ENCODE measurements at regions not wholly inside any gene's neighbourhood (a gene's known extent, or its start where the extent isn't known, plus 50 kb on each side); places are given as distances from the start of the nearest gene placed in this dataset.

GRCh38 chr22:48376428-48376827 lies 1451.2 kb downstream of the BRD1 start:
- no peak for DNase-seq

DNA sequence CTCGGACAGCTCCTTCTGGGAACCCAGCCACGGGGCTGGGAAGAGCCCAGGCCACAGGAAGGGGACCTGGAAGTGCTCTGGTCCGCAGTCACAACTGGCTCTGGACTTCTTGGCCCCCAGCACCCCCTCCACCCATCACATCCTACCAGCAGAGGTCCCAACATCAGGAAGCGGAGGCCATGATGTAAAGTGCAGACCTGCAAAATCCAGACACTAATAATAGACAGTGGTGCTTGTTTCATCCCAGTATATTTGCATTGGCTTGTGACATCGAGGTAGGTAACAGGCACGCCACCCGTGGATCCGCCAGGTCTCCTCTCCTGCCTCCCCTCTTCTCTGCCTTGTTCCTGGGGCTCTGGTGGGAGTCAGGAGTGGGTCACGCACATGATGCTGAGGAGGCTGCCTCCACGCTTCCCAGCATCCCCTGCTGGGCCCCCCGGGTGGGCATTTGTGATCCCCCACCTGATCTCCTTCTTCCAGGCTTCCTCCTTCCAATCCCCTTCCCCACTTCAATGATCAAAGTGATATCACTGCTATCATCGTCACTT lies 1454.0 kb downstream of the BRD1 start:
- no peak for DNase-seq

- no peak for DNase-seq
Observed at GRCh38 chr22:48372390-48372789, 1455.3 kb downstream of the BRD1 start.

GRCh38 chr22:48371391-48371790 lies 1456.3 kb downstream of the BRD1 start:
- DNase-seq = no peak

- no peak for DNase-seq
Observed at GRCh38 chr22:48370508-48371325, 1457.0 kb downstream of the BRD1 start.

- no peak for DNase-seq
Observed at GRCh38 chr22:48369789-48370507, 1457.7 kb downstream of the BRD1 start.

DNA sequence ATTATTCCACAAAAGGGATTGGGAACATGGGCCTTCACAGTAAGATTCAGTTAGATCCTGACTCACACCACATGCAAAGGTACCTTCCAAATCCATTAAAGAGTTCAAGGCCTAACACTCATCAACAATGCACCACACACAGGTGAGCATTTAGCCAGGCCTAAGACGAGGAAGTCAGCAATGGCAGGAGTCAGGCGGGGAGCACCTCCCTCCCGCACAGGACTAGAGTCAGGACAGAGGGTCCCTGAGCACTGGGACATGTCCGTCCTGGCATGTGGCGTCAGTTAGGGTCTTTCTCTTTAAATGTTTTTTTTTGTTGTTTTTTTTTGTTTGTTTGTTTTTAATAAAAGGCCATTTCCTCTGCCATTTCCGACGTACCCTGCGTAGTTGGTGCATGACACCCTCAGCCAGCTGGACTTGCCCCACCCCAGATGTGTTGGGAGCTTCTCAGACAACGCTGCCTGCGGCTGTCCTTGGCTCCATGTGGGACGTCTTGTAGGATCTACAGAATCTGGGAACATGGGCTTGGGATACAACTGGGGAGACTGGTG lies 1458.6 kb downstream of the BRD1 start:
- DNase-seq = no peak

DNA sequence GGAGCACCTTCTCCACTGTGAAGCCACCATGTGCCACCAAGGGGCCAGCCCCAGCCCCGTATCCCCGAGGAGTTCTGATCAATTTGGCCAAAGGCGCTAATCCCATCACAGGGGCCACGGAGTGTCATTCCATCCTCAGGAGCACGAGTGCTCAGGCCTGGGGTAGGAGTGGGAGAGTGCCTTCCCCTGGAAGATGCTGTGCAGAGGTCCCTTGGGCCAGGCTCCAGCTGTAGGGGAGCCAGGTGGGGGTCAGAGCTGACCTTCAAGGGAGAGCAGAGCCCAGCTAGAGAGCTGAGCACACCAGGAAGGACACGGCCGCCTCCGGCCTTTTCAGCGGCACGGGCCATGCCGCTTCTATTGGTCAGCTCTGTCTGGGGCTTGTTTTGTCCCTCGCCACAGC lies 1459.9 kb downstream of the BRD1 start:
- DNase-seq = no peak

GRCh38 chr22:48366591-48366990 lies 1461.1 kb downstream of the BRD1 start:
- no peak for DNase-seq

DNA sequence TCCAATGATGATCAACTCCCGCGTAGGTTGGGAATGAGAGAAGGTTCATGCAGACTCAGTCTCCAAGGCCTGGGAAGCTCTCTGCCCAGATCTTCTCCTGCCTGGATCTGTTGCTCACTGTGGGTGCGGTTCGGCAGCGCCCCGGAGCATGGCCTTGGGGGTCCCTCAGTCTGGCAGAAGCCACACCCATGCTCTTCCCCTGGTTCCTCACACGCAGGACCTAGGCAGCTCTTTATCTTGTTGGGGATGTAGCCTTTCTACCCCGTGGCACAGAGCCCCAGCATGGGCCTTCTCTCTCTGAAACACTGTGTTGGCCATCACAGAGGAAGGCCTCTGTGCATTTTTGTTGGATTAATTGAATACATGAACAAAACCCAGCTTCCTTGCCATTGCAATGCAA lies 1461.6 kb downstream of the BRD1 start:
- DNase-seq = no peak

- no peak for DNase-seq
Observed at GRCh38 chr22:48365386-48365785, 1462.3 kb downstream of the BRD1 start.

- no peak for DNase-seq
Observed at GRCh38 chr22:48362721-48363404, 1464.8 kb downstream of the BRD1 start.

DNA sequence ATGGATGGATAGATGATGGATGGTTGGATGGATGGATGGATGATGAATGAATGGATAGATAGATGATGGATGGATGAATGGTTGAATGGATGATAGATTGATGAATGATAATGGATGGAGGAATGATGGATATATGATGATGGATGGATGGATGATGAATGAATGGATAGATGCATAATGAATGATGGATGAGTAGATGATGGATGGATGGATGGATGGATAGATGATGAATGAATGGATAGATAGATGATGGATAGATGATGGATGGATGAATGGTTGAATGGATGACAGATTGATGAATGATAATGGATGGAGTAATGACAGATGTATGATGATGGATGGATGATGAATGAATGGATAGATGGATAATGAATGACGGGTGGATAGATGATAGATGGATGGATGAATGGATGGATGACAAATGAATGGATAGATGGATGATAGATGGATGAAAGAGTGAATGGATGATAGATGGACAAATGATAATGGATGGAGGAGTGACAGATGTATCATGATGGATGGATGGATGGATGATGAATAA lies 1466.5 kb downstream of the BRD1 start:
- no peak for DNase-seq

DNA sequence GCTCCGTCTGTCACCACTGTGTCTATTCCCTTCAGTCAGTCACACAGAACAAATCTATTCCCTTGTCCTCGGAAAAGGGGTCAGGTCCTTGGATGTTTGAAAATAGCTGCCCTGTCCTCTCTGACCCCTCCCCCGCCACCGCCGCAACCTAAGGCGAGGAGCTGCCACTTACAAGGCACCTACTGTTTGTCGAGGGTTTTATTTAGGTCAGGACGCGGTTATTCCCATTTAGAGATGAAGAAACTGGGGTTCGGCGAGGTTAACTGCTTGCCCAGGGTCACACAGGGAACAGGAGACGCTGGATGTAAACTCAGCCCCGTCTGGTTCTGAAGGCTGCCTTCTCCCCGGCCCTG lies 1468.1 kb downstream of the BRD1 start:
- DNase-seq = no peak

- DNase-seq = no peak
Observed at GRCh38 chr22:48358886-48359612, 1468.6 kb downstream of the BRD1 start.

GRCh38 chr22:48357961-48358360 lies 1469.7 kb downstream of the BRD1 start:
- DNase-seq = no peak

- DNase-seq = no peak
Observed at GRCh38 chr22:48357196-48357595, 1470.5 kb downstream of the BRD1 start.

DNA sequence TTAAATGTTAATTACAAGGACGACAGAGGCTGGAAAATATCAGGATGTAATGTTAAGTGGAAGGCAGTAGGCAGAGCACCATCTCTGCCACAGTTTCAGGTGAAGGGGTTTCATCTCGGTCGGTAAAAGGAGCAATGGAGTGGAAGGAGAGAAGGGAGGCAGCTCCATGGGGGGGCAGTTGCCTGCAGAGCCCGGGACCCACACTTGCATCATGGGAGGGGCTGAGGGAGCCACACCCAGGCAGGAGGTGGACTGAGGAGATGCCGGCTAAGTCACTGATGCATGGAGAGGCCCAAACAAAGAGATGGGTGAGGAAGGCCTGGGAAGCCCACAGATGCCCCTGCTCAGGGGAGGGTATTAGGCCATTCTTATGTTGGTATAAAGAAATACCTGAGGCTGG lies 1470.9 kb downstream of the BRD1 start:
- DNase-seq = no peak

DNA sequence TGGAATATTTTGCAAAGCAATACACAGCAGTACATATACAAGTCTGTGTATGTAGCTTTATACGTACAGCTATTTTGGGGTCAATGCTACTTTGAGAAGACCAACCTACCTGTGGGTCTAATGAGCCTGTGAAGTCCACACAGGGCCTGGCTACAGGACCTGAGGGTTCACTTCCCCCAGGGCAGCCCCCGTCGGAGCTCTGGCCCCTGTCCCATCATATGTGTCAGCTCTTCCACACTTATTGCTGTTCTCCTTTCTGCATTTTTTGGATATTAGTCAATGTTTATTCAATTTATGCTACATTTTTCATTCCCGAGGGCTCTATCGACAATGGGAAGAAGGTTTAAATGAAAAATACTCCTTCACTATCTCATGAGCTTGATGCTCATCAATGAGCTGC lies 1473.6 kb downstream of the BRD1 start:
- peak; percentile 23 for DNase-seq

DNA sequence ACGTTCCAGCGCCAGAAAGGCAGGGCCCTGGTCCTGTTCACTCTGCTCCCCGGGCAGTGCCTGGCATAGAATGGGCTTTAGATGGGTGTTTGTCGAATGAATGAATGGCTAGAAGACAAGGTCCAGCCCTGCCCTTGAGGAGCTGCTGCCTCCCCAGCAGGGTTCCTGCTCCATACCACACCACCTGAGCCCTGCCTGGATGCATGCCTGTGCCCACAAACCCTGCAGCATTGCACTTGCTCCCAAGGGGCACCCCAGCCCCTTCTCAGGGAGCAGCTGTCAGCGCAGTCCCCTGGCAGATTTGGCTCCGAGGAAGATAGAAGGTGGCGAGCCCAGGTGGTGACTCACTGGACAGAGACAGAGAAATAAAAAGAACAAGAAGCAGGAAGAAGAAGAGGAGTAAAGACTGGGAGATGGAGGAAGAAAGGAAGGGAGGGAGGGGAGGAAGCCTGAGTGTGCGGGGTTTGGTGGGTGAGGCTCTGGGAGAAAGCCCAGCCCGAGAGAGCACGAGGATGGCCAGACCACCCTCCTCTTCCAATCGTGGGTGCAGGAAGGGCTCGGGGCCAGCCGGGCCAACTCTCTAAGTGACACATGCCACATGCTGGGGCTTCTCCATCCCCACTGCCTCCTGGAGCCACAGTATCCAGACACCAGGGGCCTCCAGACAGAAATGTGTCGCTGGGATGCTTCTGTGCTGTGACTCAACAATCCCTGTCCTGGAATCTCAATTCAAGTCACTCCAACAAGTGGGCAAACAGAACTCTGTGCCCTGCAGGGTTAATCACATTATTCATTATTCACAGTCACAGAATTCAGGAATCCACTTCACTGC lies 1474.3 kb downstream of the BRD1 start:
- peak; percentile 24 for DNase-seq
